HG02970 (cell line): ENCODE measurements at regions not wholly inside any gene's neighbourhood (a gene's known extent, or its start where the extent isn't known, plus 50 kb on each side); places are given as distances from the start of the nearest gene placed in this dataset.
A peak's percentile ranks its signal among the peaks of the same experiment; 100 is the strongest.

ENCODE experiments used
- ATAC-seq: cut with Tn5 transposase; IDR thresholded peaks from one replicate; pipeline ENCODE4 v1.9.1; 2021; ENCODE audit warnings: mild to moderate bottlenecking, moderate library complexity, moderate number of reproducible peaks; ENCODE audit not compliant: unreplicated experiment, low FRiP score

- ATAC-seq = peak; percentile 87
These were observed 790.8 kb upstream of the KCND2 start for GRCh38 chr7:119482209-119482608.

- ATAC-seq = no peak
These were observed 790.3 kb upstream of the KCND2 start for GRCh38 chr7:119482671-119483070.

- ATAC-seq = no peak
These were observed 789.6 kb upstream of the KCND2 start for GRCh38 chr7:119483364-119483763.

- no peak for ATAC-seq
These were observed 758.6 kb upstream of the KCND2 start for GRCh38 chr7:119514326-119514725.

- ATAC-seq = no peak
These were observed 757.8 kb upstream of the KCND2 start for GRCh38 chr7:119515214-119515613.

GRCh38 chr7:119515962-119516361, 757.0 kb upstream of the KCND2 start:
- ATAC-seq = no peak

GRCh38 chr7:119522263-119522662, 750.7 kb upstream of the KCND2 start:
- no peak for ATAC-seq

- ATAC-seq = no peak
These were observed 750.3 kb upstream of the KCND2 start for GRCh38 chr7:119522698-119523097.

- ATAC-seq = no peak
These were observed 727.9 kb upstream of the KCND2 start for GRCh38 chr7:119545118-119545517.

GRCh38 chr7:119555788-119556187, 717.2 kb upstream of the KCND2 start:
- no peak for ATAC-seq

- no peak for ATAC-seq
These were observed 716.5 kb upstream of the KCND2 start for GRCh38 chr7:119556436-119556835.

GRCh38 chr7:119561751-119562150, 711.2 kb upstream of the KCND2 start:
- no peak for ATAC-seq

- no peak for ATAC-seq
These were observed 710.1 kb upstream of the KCND2 start for GRCh38 chr7:119562839-119563238.

GRCh38 chr7:119571666-119572065, 701.3 kb upstream of the KCND2 start:
- no peak for ATAC-seq

- no peak for ATAC-seq
These were observed 700.8 kb upstream of the KCND2 start for GRCh38 chr7:119572132-119572531.

- ATAC-seq = no peak
These were observed 700.4 kb upstream of the KCND2 start for GRCh38 chr7:119572541-119572940.

GRCh38 chr7:119578116-119578515, 694.9 kb upstream of the KCND2 start:
- ATAC-seq = no peak

- no peak for ATAC-seq
These were observed 678.0 kb upstream of the KCND2 start for GRCh38 chr7:119594956-119595355.

- ATAC-seq = no peak
These were observed 676.3 kb upstream of the KCND2 start for GRCh38 chr7:119596651-119597050.

- no peak for ATAC-seq
These were observed 666.7 kb upstream of the KCND2 start for GRCh38 chr7:119606297-119606696.

- no peak for ATAC-seq
These were observed 652.2 kb upstream of the KCND2 start for GRCh38 chr7:119620769-119621168.

GRCh38 chr7:119623427-119623826, 649.5 kb upstream of the KCND2 start:
- no peak for ATAC-seq

GRCh38 chr7:119630406-119630969, 642.5 kb upstream of the KCND2 start:
- no peak for ATAC-seq
